Prostate gland (tissue), 2 donors: ENCODE measurements at regions not wholly inside any gene's neighbourhood (a gene's known extent, or its start where the extent isn't known, plus 50 kb on each side); places are given as distances from the start of the nearest gene placed in this dataset.

Experiments used
- CTCF ChIP-seq, 4 experiments: fragments of 200-600 bp in 2 of 4; fragments of 450-650 bp in 2 of 4; sonication (generic) in 2 of 4; IDR thresholded peaks; 1 replicate in 3 of 4; 2 replicates in 1 of 4; pipeline ENCODE4 v1.5.1; 2016 to 2019; ENCODE audit warnings: antibody characterized with exemption in 4 of 4, mild to moderate bottlenecking in 2 of 4, moderate library complexity in 2 of 4
- POLR2A ChIP-seq: fragments of 450-650 bp; IDR thresholded peaks from one replicate; pipeline ENCODE4 v1.6.1; 2016; ENCODE audit warnings: antibody characterized with exemption, mild to moderate bottlenecking

- no peak for TF ChIP-seq CTCF (IDR thresholded peaks at IDR 0.05)
- TF ChIP-seq POLR2A: no peak
Measured at GRCh38 chr1:98344731-98345130, 316.8 kb upstream of the SNX7 start.
